SK-N-SH (cell line): ENCODE measurements at regions not wholly inside any gene's neighbourhood (a gene's known extent, or its start where the extent isn't known, plus 50 kb on each side); places are given as distances from the start of the nearest gene placed in this dataset.
A peak's percentile ranks its signal among the peaks of the same experiment; 100 is the strongest.

Experiments used
- CTCF ChIA-PET: fragments of 300-600, 350-600 bp; formaldehyde crosslinking; extraction: SDS; loops from one replicate; lab custom pipeline; 2021; lab: Yijun Ruan, JAX
- POLR2A ChIA-PET: fragments of 350-600 bp; sonication (Branson Sonifier 250); formaldehyde crosslinking; extraction: SDS; loops from one replicate; lab custom pipeline; 2020; ENCODE audit warnings: antibody characterized with exemption, inconsistent platforms; lab: Yijun Ruan, JAX
- DNase-seq: peaks from one replicate; pipeline ENCODE4 v3.0.0; 2012
- H2AFZ ChIP-seq: fragments of 200-600 bp; sonication (generic); 2 replicates; pipeline ENCODE4 v1.8.1; 2016; ENCODE audit warnings: antibody characterized with exemption, mild to moderate bottlenecking, low read depth
- H3F3A ChIP-seq: fragments of 200-600 bp; sonication (generic); replicated peaks from 2 replicates; pipeline ENCODE3; 2016; ENCODE audit warnings: antibody characterized with exemption, mild to moderate bottlenecking; ENCODE audit not compliant: insufficient read depth
- H3K27ac ChIP-seq, 2 experiments: fragments of 200-500 bp in 1 of 2; fragments of 200-600 bp in 1 of 2; sonication (Bioruptor generic) in 1 of 2; sonication (generic), shearing (Covaris generic) in 1 of 2; 2 replicates each; pipeline versions ENCODE4 v1.5.1 to v1.6.1; 2014 to 2016; ENCODE audit warnings: low read depth in 2 of 2, inconsistent platforms in 1 of 2, low read length in 1 of 2, mild to moderate bottlenecking in 1 of 2, mixed read lengths in 1 of 2
- H3K27me3 ChIP-seq: fragments of 200-600 bp; sonication (generic), shearing (Covaris generic); 2 replicates; pipeline ENCODE4 v1.6.1; 2016; ENCODE audit warnings: mixed run types; ENCODE audit not compliant: insufficient read depth
- H3K36me3 ChIP-seq, 2 experiments: fragments of 200-500 bp in 1 of 2; fragments of 200-600 bp in 1 of 2; sonication (Bioruptor generic) in 1 of 2; sonication (generic) in 1 of 2; replicated peaks in 1 of 2; 2 replicates each; pipeline versions ENCODE3 to v1.5.1; 2014 to 2016; ENCODE audit warnings: low read length in 1 of 2, mild to moderate bottlenecking in 1 of 2; ENCODE audit not compliant: insufficient read depth in 2 of 2, control insufficient read depth in 1 of 2
- H3K4me1 ChIP-seq, 2 experiments: fragments of 200-500 bp in 1 of 2; fragments of 200-600 bp in 1 of 2; sonication (Bioruptor generic) in 1 of 2; sonication (generic), shearing (Covaris generic) in 1 of 2; 2 replicates each; pipeline versions ENCODE4 v1.5.1 to v1.6.1; 2014 to 2016; ENCODE audit warnings: low read depth in 1 of 2, low read length in 1 of 2, mixed run types in 1 of 2; ENCODE audit not compliant: insufficient read depth in 2 of 2, control insufficient read depth in 1 of 2
- H3K4me2 ChIP-seq: fragments of 200-600 bp; sonication (generic), shearing (Covaris generic); 2 replicates; pipeline ENCODE4 v1.6.1; 2017; ENCODE audit warnings: mixed run types
- H3K4me3 ChIP-seq, 2 experiments: fragments of 200-500 bp in 1 of 2; fragments of 200-600 bp in 1 of 2; sonication (Bioruptor generic) in 1 of 2; sonication (generic), shearing (Covaris generic) in 1 of 2; 2 replicates each; pipeline versions ENCODE4 v1.5.1 to v1.8.1; 2014 to 2016; ENCODE audit warnings: low read depth in 2 of 2, inconsistent platforms in 1 of 2, low read length in 1 of 2, mild to moderate bottlenecking in 1 of 2, mixed read lengths in 1 of 2, moderate library complexity in 1 of 2
- H3K79me2 ChIP-seq: fragments of 200-600 bp; sonication (generic); 2 replicates; pipeline ENCODE4 v1.8.1; 2017; ENCODE audit warnings: mild to moderate bottlenecking; ENCODE audit not compliant: insufficient read depth
- H3K9ac ChIP-seq: fragments of 200-600 bp; sonication (generic); 2 replicates; pipeline ENCODE4 v1.6.1; 2017; ENCODE audit warnings: mixed run types
- H3K9me2 ChIP-seq: fragments of 200-600 bp; sonication (generic); 2 replicates; pipeline ENCODE4 v1.6.1; 2017; ENCODE audit warnings: mixed run types
- H3K9me3 ChIP-seq: fragments of 200-600 bp; sonication (generic); 2 replicates; pipeline ENCODE4 v1.6.1; 2017; ENCODE audit warnings: mixed run types, mild to moderate bottlenecking, moderate library complexity
- H4K20me1 ChIP-seq: fragments of 200-600 bp; sonication (generic); 2 replicates; pipeline ENCODE4 v1.6.1; 2017; ENCODE audit warnings: mild to moderate bottlenecking, mixed run types; ENCODE audit not compliant: insufficient read depth
- CHD2 ChIP-seq: fragments of 150-350 bp; IDR thresholded peaks from 2 replicates; pipeline ENCODE4 v1.6.1; 2018; ENCODE audit warnings: low read length; ENCODE audit not compliant: partially characterized antibody
- ELF1 ChIP-seq: IDR thresholded peaks from 2 replicates; pipeline ENCODE4 v1.4.0; 2012
- EP300 ChIP-seq, 2 experiments: IDR thresholded peaks; 2 replicates each; pipeline versions ENCODE4 v1.4.0 to v1.6.1; 2012; ENCODE audit warnings: borderline replicate concordance in 1 of 2, low read depth in 1 of 2, low read length in 1 of 2
- EZH2phosphoT487 ChIP-seq: fragments of 200-600 bp; sonication (generic); IDR thresholded peaks from 2 replicates; pipeline ENCODE4 v1.6.1; 2017; ENCODE audit warnings: low read depth, mixed run types, mild to moderate bottlenecking, antibody characterized with exemption, moderate library complexity, borderline replicate concordance
- FOSL2 ChIP-seq: IDR thresholded peaks from 2 replicates; pipeline ENCODE4 v1.4.0; 2012; ENCODE audit warnings: low read depth, mild to moderate bottlenecking, moderate library complexity, borderline replicate concordance
- FOXJ3 ChIP-seq: sonication (generic); formaldehyde crosslinking; IDR thresholded peaks from 2 replicates; pipeline ENCODE4 v1.5.1; 2020; ENCODE audit warnings: mild to moderate bottlenecking, missing genetic modification reagents
- FOXM1 ChIP-seq: IDR thresholded peaks from 2 replicates; pipeline ENCODE4 v1.4.0; 2012; ENCODE audit warnings: low read depth, mild to moderate bottlenecking
- GABPA ChIP-seq: IDR thresholded peaks from 2 replicates; pipeline ENCODE4 v1.4.0; 2012; ENCODE audit warnings: low read depth, mild to moderate bottlenecking
- GATA2 ChIP-seq: sonication (generic); formaldehyde crosslinking; IDR thresholded peaks from 2 replicates; pipeline ENCODE4 v1.5.0; 2020; ENCODE audit warnings: mild to moderate bottlenecking, missing genetic modification reagents
- JUND ChIP-seq: IDR thresholded peaks from 2 replicates; pipeline ENCODE4 v1.4.0; 2012
- MEF2A ChIP-seq: IDR thresholded peaks from 2 replicates; pipeline ENCODE4 v1.4.0; 2012; ENCODE audit warnings: low read depth, borderline replicate concordance
- NFIC ChIP-seq: IDR thresholded peaks from 2 replicates; pipeline ENCODE4 v1.4.0; 2012; ENCODE audit warnings: borderline replicate concordance
- POLR2AphosphoS5 ChIP-seq: IDR thresholded peaks from 2 replicates; pipeline ENCODE4 v1.6.1; 2012; ENCODE audit warnings: low read depth, low read length
- RAD21 ChIP-seq: IDR thresholded peaks from 2 replicates; pipeline ENCODE4 v1.6.1; 2012; ENCODE audit warnings: mild to moderate bottlenecking, low read length
- SIN3A ChIP-seq: IDR thresholded peaks from 2 replicates; pipeline ENCODE4 v1.6.1; 2012; ENCODE audit warnings: low read depth, mild to moderate bottlenecking, low read length, moderate library complexity, borderline replicate concordance
- SMC3 ChIP-seq: IDR thresholded peaks from 2 replicates; pipeline ENCODE4 v1.6.1; 2012; ENCODE audit warnings: low read depth, low read length, improper control_type of control experiment
- TAF1 ChIP-seq: IDR thresholded peaks from 2 replicates; pipeline ENCODE4 v1.6.1; 2012; ENCODE audit warnings: low read depth, mild to moderate bottlenecking, low read length, moderate library complexity, borderline replicate concordance
- TCF12 ChIP-seq: IDR thresholded peaks from 2 replicates; pipeline ENCODE4 v1.4.0; 2012
- TEAD4 ChIP-seq: IDR thresholded peaks from 2 replicates; pipeline ENCODE4 v1.4.0; 2012; ENCODE audit warnings: mild to moderate bottlenecking, borderline replicate concordance; ENCODE audit not compliant: insufficient read depth
- WGBS: methylation state at CpG from one replicate; pipeline ENCODE4 v1.1.6; 2017; ENCODE audit warnings: low lambda C conversion rate; 5-methylcytosine and 5-hydroxymethylcytosine counted together
- TF ChIP-seq, protein P1 (sequence below): fragments of 150-350 bp; IDR thresholded peaks from 2 replicates; pipeline ENCODE4 v1.6.1; 2016; ENCODE audit warnings: mild to moderate bottlenecking, low read depth, low read length
- TF ChIP-seq, protein P2 (sequence below): IDR thresholded peaks from 2 replicates; pipeline ENCODE4 v1.4.0; 2012; ENCODE audit warnings: low read depth
- TF ChIP-seq, protein P3 (sequence below): IDR thresholded peaks from 2 replicates; pipeline ENCODE4 v1.6.1; 2012; ENCODE audit warnings: mild to moderate bottlenecking, low read depth, low read length, moderate library complexity

DNA sequence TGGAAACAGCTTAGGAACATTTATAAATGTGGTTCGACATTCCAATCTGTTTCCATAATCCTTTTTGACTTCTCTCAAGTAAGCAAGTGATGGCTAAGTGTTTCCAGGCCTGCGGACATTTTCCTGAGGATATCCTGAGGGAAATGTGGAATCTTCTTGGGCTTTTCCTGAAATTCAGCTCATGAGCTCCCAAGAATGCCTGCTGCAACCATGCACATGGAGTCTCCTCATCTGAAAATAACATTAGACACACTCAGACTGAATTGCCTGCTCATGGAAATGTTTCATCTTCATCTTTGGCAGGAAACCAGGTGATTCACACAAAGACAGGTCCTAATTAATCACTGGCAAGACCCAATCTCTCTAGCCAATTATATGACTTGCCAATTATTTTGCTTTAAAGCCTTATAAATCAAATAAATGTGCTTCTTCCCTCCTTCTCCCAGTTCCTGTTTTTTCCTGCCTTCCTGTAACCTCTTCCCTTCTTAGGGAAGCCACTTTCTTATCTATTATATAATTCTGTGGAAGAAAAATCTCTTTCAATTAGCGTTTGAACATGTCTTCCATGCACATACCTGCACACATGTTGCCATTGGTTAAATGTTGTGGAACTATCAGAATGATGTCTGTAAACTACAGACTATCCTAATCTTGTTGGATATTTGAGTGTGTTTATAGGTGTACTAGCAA is 104.6 kb upstream of the MXRA5 start:
- POLR2A ChIA-PET: no interaction called here
- 12% methylated on average over 3 of the region's 3 CpGs for WGBS
- Histone ChIP-seq H3F3A (no peaks in the 10 kb centered on the region), H3K27ac (no peak overlapping the region), H3K27me3 (no peaks in the 10 kb centered on the region), H3K36me3 (no peaks in the 10 kb centered on the region), H3K9me3 (no peaks in the 10 kb centered on the region), H3K9ac (no peak overlapping the region), H3K9me2 (no peaks in the 10 kb centered on the region), H2AFZ (no peak overlapping the region), H3K4me1 (no peaks in the 10 kb centered on the region), H3K4me3 (no peak overlapping the region), H3K4me2 (no peak overlapping the region), H3K79me2 (no peaks in the 10 kb centered on the region), H4K20me1 (no peaks in the 10 kb centered on the region)
- CTCF ChIA-PET: no interaction called here
- TF ChIP-seq NFIC (peak; percentile 13; the same call in 1 of the 2 replicates), GABPA (no peak)
- no peak for DNase-seq

DNA sequence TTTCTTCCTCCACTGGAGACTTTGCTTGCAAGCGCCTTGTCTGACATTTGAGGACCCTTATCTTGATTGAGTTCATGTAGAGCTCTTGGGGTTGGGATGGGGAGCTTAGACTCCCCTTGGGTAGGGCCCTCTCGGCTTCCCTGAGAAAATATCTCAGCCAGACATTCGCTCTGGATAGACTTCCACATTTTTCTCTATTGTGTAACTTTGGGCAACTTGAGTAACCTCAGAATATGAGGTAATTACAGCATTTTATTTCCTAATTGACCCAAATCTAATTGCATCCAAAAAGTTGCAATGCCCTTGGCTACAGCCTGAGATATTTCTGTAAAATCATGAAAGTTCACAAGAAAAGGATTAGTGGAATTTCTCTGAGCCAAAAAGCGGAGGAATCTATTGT is 102.8 kb upstream of the MXRA5 start:
- H3F3A ChIP-seq: no peaks in the 10 kb centered on the region
- H2AFZ ChIP-seq: no peak overlapping the region
- H3K27me3 ChIP-seq: no peaks in the 10 kb centered on the region
- no peak for DNase-seq
- no peaks in the 10 kb centered on the region for H3K9me3 ChIP-seq
- no peaks in the 10 kb centered on the region for H4K20me1 ChIP-seq
- no peaks in the 10 kb centered on the region for H3K9me2 ChIP-seq
- H3K4me2 ChIP-seq: no peak overlapping the region
- H3K79me2 ChIP-seq: no peaks in the 10 kb centered on the region
- POLR2A ChIA-PET: no interaction called here
- TF ChIP-seq, protein P1, sequence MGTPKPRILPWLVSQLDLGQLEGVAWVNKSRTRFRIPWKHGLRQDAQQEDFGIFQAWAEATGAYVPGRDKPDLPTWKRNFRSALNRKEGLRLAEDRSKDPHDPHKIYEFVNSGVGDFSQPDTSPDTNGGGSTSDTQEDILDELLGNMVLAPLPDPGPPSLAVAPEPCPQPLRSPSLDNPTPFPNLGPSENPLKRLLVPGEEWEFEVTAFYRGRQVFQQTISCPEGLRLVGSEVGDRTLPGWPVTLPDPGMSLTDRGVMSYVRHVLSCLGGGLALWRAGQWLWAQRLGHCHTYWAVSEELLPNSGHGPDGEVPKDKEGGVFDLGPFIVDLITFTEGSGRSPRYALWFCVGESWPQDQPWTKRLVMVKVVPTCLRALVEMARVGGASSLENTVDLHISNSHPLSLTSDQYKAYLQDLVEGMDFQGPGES: no peak
- TF ChIP-seq RAD21 (no peak), FOXJ3 (CRISPR knock-in tag) (no peak), FOXM1 (no peak), TEAD4 (no peak), TCF12 (no peak), SIN3A (no peak), EZH2phosphoT487 (no peak), JUND (no peak), FOSL2 (no peak), MEF2A (no peak), GATA2 (CRISPR knock-in tag) (no peak), CHD2 (no peak), SMC3 (no peak), EP300 (IDR thresholded peaks at IDR 0.05; ENCODE audit: borderline replicate concordance in 1 of 2, low read depth in 1 of 2, low read length in 1 of 2) (no peak), ELF1 (no peak), TAF1 (no peak), POLR2AphosphoS5 (no peak)
- TF ChIP-seq, protein P2, sequence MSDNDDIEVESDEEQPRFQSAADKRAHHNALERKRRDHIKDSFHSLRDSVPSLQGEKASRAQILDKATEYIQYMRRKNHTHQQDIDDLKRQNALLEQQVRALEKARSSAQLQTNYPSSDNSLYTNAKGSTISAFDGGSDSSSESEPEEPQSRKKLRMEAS: no peak
- TF ChIP-seq, protein P3, sequence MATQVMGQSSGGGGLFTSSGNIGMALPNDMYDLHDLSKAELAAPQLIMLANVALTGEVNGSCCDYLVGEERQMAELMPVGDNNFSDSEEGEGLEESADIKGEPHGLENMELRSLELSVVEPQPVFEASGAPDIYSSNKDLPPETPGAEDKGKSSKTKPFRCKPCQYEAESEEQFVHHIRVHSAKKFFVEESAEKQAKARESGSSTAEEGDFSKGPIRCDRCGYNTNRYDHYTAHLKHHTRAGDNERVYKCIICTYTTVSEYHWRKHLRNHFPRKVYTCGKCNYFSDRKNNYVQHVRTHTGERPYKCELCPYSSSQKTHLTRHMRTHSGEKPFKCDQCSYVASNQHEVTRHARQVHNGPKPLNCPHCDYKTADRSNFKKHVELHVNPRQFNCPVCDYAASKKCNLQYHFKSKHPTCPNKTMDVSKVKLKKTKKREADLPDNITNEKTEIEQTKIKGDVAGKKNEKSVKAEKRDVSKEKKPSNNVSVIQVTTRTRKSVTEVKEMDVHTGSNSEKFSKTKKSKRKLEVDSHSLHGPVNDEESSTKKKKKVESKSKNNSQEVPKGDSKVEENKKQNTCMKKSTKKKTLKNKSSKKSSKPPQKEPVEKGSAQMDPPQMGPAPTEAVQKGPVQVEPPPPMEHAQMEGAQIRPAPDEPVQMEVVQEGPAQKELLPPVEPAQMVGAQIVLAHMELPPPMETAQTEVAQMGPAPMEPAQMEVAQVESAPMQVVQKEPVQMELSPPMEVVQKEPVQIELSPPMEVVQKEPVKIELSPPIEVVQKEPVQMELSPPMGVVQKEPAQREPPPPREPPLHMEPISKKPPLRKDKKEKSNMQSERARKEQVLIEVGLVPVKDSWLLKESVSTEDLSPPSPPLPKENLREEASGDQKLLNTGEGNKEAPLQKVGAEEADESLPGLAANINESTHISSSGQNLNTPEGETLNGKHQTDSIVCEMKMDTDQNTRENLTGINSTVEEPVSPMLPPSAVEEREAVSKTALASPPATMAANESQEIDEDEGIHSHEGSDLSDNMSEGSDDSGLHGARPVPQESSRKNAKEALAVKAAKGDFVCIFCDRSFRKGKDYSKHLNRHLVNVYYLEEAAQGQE: no peak
- H3K36me3 ChIP-seq: no peaks in the 10 kb centered on the region
- H3K9ac ChIP-seq: no peak overlapping the region
- CTCF ChIA-PET: no interaction called here
- no peaks in the 10 kb centered on the region for H3K4me1 ChIP-seq
- no peak overlapping the region for H3K27ac ChIP-seq
- H3K4me3 ChIP-seq: no peak overlapping the region
- 9% methylated on average over 4 of the region's 4 CpGs for WGBS
